K562 (cell line): ENCODE measurements at regions not wholly inside any gene's neighbourhood (a gene's known extent, or its start where the extent isn't known, plus 50 kb on each side); places are given as distances from the start of the nearest gene placed in this dataset.

ENCODE experiments used
- ATAC-seq: fragments of 200-7000 bp; cut with Tn5 transposase; 3 replicates; pipeline ENCODE4 v1.9.1; 2020; ENCODE audit warnings: moderate library complexity
- BruUV-seq: library from RNA; stranded (reverse); fragments of 400-500 nt; replicated peaks from 2 replicates; lab custom pipeline; 2021; lab: Mats Ljungman, UMichigan
- CTCF ChIA-PET: fragments of 300-600 bp; formaldehyde crosslinking; extraction: SDS; loops from one replicate; lab custom pipeline; 2021; ENCODE audit warnings: low intra/inter-chr PET ratio; lab: Yijun Ruan, JAX
- POLR2A ChIA-PET: fragments of 300-600, 350-650 bp; sonication (Branson Sonifier 250); formaldehyde crosslinking; extraction: SDS; loops from one replicate; lab custom pipeline; 2021; ENCODE audit warnings: antibody characterized with exemption, inconsistent platforms; lab: Yijun Ruan, JAX
- DNase-seq, 4 experiments: peaks; one replicate each; pipeline versions ENCODE4 v3.0.0 to v3.0.0-alpha.2; 2011 to 2018; ENCODE audit warnings: low spot score in 3 of 4, mixed read lengths in 3 of 4; ENCODE audit errors: extremely low read depth in 1 of 4
- FAIRE-seq: peaks from 2 replicates; lab custom pipeline; 2011; peaks lifted over from hg19 to GRCh38; lab: Jason Lieb, UNC
- H2AFZ ChIP-seq: 2 replicates; pipeline ENCODE4 v1.6.0; 2011; ENCODE audit warnings: low read depth, low read length, control low read depth, inconsistent platforms
- H3K27ac ChIP-seq: fragments of 200-600 bp; 3 replicates; pipeline ENCODE4 v1.8.0; 2011; ENCODE audit warnings: low read depth, mild to moderate bottlenecking, control low read depth, inconsistent platforms, low read length, moderate library complexity, mixed read lengths; ENCODE audit errors: extremely low read depth
- H3K27me3 ChIP-seq, 2 experiments: fragments of 300-600 bp in 1 of 2; 2 replicates in 1 of 2; 3 replicates in 1 of 2; pipeline versions ENCODE4 v1.6.0 to v1.8.0; 2011; ENCODE audit warnings: inconsistent platforms in 2 of 2, low read length in 2 of 2, mild to moderate bottlenecking in 1 of 2, mixed read lengths in 1 of 2, moderate library complexity in 1 of 2; ENCODE audit not compliant: control insufficient read depth in 2 of 2, insufficient read depth in 2 of 2
- H3K36me3 ChIP-seq: fragments of 300-600 bp; 3 replicates; pipeline ENCODE4 v1.8.0; 2011; ENCODE audit warnings: mild to moderate bottlenecking, low read length, inconsistent platforms; ENCODE audit not compliant: control insufficient read depth, insufficient read depth
- H3K4me1 ChIP-seq, 2 experiments: fragments of 200-600 bp in 1 of 2; replicated peaks in 1 of 2; 2 replicates in 1 of 2; 3 replicates in 1 of 2; pipeline versions ENCODE4 v1.5.1 to v1.8.0; 2011; ENCODE audit warnings: inconsistent platforms in 2 of 2, low read length in 2 of 2, mild to moderate bottlenecking in 1 of 2, mixed read lengths in 1 of 2, moderate library complexity in 1 of 2; ENCODE audit not compliant: control insufficient read depth in 2 of 2, insufficient read depth in 2 of 2
- H3K4me2 ChIP-seq: 2 replicates; pipeline ENCODE4 v1.6.1; 2011; ENCODE audit warnings: low read length, control low read depth, inconsistent platforms, mixed read lengths; ENCODE audit not compliant: insufficient read depth
- H3K4me3 ChIP-seq: fragments of 200-600 bp; sonication (generic), shearing (Covaris generic); 2 replicates; pipeline ENCODE4 v1.5.1; 2016; ENCODE audit warnings: control low read depth, inconsistent platforms
- H3K79me2 ChIP-seq: fragments of 200-600 bp; 3 replicates; pipeline ENCODE4 v1.8.0; 2011; ENCODE audit warnings: low read length, inconsistent platforms; ENCODE audit not compliant: control insufficient read depth, insufficient read depth
- H3K9ac ChIP-seq, 2 experiments: 2 replicates each; pipeline versions ENCODE4 v1.6.0 to v1.6.1; 2011; ENCODE audit warnings: low read depth in 2 of 2, low read length in 2 of 2, control low read depth in 1 of 2, inconsistent platforms in 1 of 2, mild to moderate bottlenecking in 1 of 2, mixed read lengths in 1 of 2; ENCODE audit not compliant: insufficient read depth in 1 of 2
- H3K9me1 ChIP-seq: one replicate; pipeline ENCODE4 v1.6.0; 2011; ENCODE audit warnings: inconsistent platforms, mild to moderate bottlenecking, low read length, moderate library complexity; ENCODE audit not compliant: control insufficient read depth, insufficient read depth
- H3K9me3 ChIP-seq: replicated peaks from 2 replicates; pipeline ENCODE4 v1.5.1; 2011; ENCODE audit warnings: low read depth, low read length, inconsistent platforms; ENCODE audit not compliant: control insufficient read depth, insufficient read depth
- H4K20me1 ChIP-seq: replicated peaks from 2 replicates; pipeline ENCODE4 v1.6.1; 2011; ENCODE audit warnings: low read length, inconsistent platforms, mixed read lengths; ENCODE audit not compliant: control insufficient read depth, insufficient read depth
- CBX1 ChIP-seq: sonication (generic); IDR thresholded peaks from 2 replicates; pipeline ENCODE4 v1.6.1; 2016; ENCODE audit warnings: antibody characterized with exemption, low read depth, mild to moderate bottlenecking
- FOXJ3 ChIP-seq: sonication (generic); formaldehyde crosslinking; IDR thresholded peaks from 2 replicates; pipeline ENCODE4 v1.4.0; 2020; ENCODE audit warnings: mild to moderate bottlenecking, missing genetic modification reagents
- HDAC6 ChIP-seq: IDR thresholded peaks from 2 replicates; pipeline ENCODE4 v1.6.1; 2012; ENCODE audit warnings: low read depth, mild to moderate bottlenecking, control low read depth, inconsistent platforms, low read length, moderate library complexity
- HMG20B ChIP-seq: fragments of 250-450 bp; sonication (Bioruptor Pico); IDR thresholded peaks from 2 replicates; pipeline ENCODE4 v1.5.0; 2021; ENCODE audit warnings: mild to moderate bottlenecking
- MCM7 ChIP-seq, 2 experiments: fragments of 450-650 bp; IDR thresholded peaks; 2 replicates each; pipeline ENCODE4 v1.6.1; 2016 to 2018
- WHSC1 ChIP-seq: IDR thresholded peaks from one replicate; pipeline ENCODE4 v1.6.1; 2012; ENCODE audit warnings: low read length, control low read depth, inconsistent platforms
- ZNF140 ChIP-seq: fragments of 250-450 bp; sonication (Bioruptor Pico); IDR thresholded peaks from 2 replicates; pipeline ENCODE4 v1.8.0; 2021; ENCODE audit warnings: moderate library complexity, mild to moderate bottlenecking, inconsistent platforms
- ZNF57 ChIP-seq: fragments of 450-650 bp; formaldehyde crosslinking; IDR thresholded peaks from 2 replicates; pipeline ENCODE4 v1.4.0; 2020; ENCODE audit warnings: mild to moderate bottlenecking, moderate library complexity
- ZNF609 ChIP-seq: sonication (generic); formaldehyde crosslinking; IDR thresholded peaks from 2 replicates; pipeline ENCODE4 v1.8.1; 2023; ENCODE audit warnings: missing genetic modification reagents, mild to moderate bottlenecking, borderline replicate concordance
- WGBS: fragments of 100-300 bp; shearing (Covaris generic); methylation state at CpG from one replicate; pipeline ENCODE4 v1.1.6; 2016; ENCODE audit warnings: low coverage, mixed read lengths; ENCODE audit not compliant: insufficient coverage; ENCODE audit errors: missing lambda C conversion rate; 5-methylcytosine and 5-hydroxymethylcytosine counted together
- in situ Hi-C: fragments of 300-500 bp; cut with MboI; formaldehyde crosslinking; loops from 4 replicates; pipeline ENCODE4 v1.15.0; 2018; ENCODE audit warnings: inconsistent platforms, mixed read lengths
- intact Hi-C: fragments of 100-400 bp; cut with micrococcal nuclease; formaldehyde crosslinking; loops from 2 replicates; pipeline ENCODE4 v1.14.2; 2022

GRCh38 chr14:66008631-66009030 is 477.5 kb upstream of the CCDC196 start:
- H3K9ac ChIP-seq: no peak overlapping the region
- no peaks in the 10 kb centered on the region for H4K20me1 ChIP-seq
- H3K4me3 ChIP-seq: no peak overlapping the region
- H3K9me3 ChIP-seq: no peaks in the 10 kb centered on the region
- intact Hi-C loops (no loop called here), in situ Hi-C loops (no loop called here)
- CTCF ChIA-PET: no interaction called here
- no peak overlapping the region for H3K4me2 ChIP-seq
- H3K27ac ChIP-seq: no peak overlapping the region
- H3K27me3 ChIP-seq: no peaks in the 10 kb centered on the region
- ATAC-seq: no peak
- POLR2A ChIA-PET: no interaction called here
- H3K4me1 ChIP-seq: no peaks in the 10 kb centered on the region
- no peak for DNase-seq
- no peak overlapping the region for H2AFZ ChIP-seq
- no peaks in the 10 kb centered on the region for H3K9me1 ChIP-seq
- no TSS peak for BruUV-seq
- no peak for TF ChIP-seq CBX1
- TF ChIP-seq ZNF57 (CRISPR knock-in tag): no peak
- no peak for TF ChIP-seq MCM7 (IDR thresholded peaks at IDR 0.05)
- no peak for TF ChIP-seq ZNF140 (CRISPR knock-in tag)
- TF ChIP-seq HDAC6: no peak
- TF ChIP-seq ZNF609 (CRISPR knock-in tag): no peak
- TF ChIP-seq FOXJ3 (CRISPR knock-in tag): no peak
- TF ChIP-seq WHSC1: no peak
- no peak for TF ChIP-seq HMG20B (CRISPR knock-in tag)
- H3K79me2 ChIP-seq: no peaks in the 10 kb centered on the region
- WGBS: 0% methylated on average over 2 of the region's 2 CpGs
- FAIRE-seq: no peak
- no peaks in the 10 kb centered on the region for H3K36me3 ChIP-seq
